ENCODE measurements at regions not wholly inside any gene's neighbourhood (a gene's known extent, or its start where the extent isn't known, plus 50 kb on each side); places are given as distances from the start of the nearest gene placed in this dataset.

DNA sequence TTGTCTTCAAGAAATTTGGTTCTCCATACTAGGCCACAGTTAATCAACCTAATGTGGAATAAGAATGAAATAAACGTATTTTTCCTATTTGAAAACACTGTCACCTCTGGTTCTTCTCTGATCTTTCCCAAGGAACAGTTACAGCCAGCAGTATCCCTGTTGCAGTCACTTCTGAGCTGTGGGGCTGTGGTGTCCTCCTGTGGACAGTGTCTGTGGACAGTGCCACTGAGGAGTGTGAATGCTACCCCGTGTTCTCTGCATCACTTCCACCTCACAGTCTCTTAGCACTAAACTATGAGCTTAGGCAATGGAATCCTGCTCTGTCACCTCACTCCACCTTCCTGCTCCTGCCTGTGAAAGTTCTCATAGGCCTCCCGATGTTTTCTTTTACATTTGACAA lies 817.5 kb downstream of the VGLL3 start:
- Histone ChIP-seq H3K79me2 (ENCODE audit: insufficient read depth, low read depth, low read length) (no peaks in the 10 kb centered on the region), H3K4me3 (ENCODE audit: low read depth, low read length, poor library complexity, severe bottlenecking) (no peak overlapping the region), H3K36me3 (ENCODE audit: insufficient read depth, low read length) (no peaks in the 10 kb centered on the region), H2AFZ (ENCODE audit: low read length) (no peak overlapping the region), H3K4me2 (ENCODE audit: low read length) (no peak overlapping the region), H3K4me1 (ENCODE audit: insufficient read depth, low read length, poor library complexity, severe bottlenecking) (no peaks in the 10 kb centered on the region), H3K9me3 (ENCODE audit: low read length) (no peaks in the 10 kb centered on the region), H4K20me1 (ENCODE audit: insufficient read depth, low read length) (no peaks in the 10 kb centered on the region), H3K27ac (ENCODE audit: low read depth, low read length, poor library complexity, severe bottlenecking) (no peak overlapping the region), H3K9me2 (ENCODE audit: insufficient read depth, low read length) (no peaks in the 10 kb centered on the region)
- intact Hi-C loops (cut with micrococcal nuclease; ENCODE audit: unreplicated experiment) = no loop called here
- POLR2A ChIA-PET = no interaction called here
- CTCF ChIA-PET (ENCODE audit: unreplicated experiment) = no interaction called here
- no peak for DNase-seq (ENCODE audit: low spot score)
- no TSS peak for BruUV-seq (replicated peaks)
- no peak for TF ChIP-seq EZH2phosphoT487 (IDR thresholded peaks at IDR 0.05; ENCODE audit: borderline replicate concordance, low read depth, low read length)
- TF ChIP-seq, protein P1, sequence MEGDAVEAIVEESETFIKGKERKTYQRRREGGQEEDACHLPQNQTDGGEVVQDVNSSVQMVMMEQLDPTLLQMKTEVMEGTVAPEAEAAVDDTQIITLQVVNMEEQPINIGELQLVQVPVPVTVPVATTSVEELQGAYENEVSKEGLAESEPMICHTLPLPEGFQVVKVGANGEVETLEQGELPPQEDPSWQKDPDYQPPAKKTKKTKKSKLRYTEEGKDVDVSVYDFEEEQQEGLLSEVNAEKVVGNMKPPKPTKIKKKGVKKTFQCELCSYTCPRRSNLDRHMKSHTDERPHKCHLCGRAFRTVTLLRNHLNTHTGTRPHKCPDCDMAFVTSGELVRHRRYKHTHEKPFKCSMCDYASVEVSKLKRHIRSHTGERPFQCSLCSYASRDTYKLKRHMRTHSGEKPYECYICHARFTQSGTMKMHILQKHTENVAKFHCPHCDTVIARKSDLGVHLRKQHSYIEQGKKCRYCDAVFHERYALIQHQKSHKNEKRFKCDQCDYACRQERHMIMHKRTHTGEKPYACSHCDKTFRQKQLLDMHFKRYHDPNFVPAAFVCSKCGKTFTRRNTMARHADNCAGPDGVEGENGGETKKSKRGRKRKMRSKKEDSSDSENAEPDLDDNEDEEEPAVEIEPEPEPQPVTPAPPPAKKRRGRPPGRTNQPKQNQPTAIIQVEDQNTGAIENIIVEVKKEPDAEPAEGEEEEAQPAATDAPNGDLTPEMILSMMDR (conservative IDR thresholded peaks at IDR 0.05; ENCODE audit: low read length) = no peak

DNA sequence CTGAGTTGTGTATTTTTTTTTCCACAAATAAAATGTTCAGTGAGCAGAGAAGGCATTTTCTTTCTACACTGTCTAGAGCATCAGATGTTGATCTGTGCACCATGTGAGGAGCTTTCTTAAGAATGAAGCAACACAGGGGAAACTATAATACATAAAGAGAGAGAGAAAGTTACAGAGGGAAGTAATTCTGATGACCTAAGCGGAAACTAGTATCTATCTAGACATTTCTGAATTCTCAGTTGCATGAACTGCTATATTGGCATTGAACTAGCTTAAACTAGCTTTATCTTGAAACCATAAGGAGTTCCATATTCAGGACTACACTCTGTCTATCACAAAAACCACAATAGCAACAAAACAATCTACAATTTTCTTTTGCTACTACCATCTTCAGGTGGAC lies 822.4 kb downstream of the VGLL3 start:
- ChIA-PET POLR2A (interaction anchor here (1.4 kb wide), 1 partner anchor 9 kb away, joined by 3 read pairs; no protein-coding TSS in a partner anchor), CTCF (ENCODE audit: unreplicated experiment) (no interaction called here)
- intact Hi-C loops (cut with micrococcal nuclease; ENCODE audit: unreplicated experiment) = no loop called here
- Histone ChIP-seq H3K4me1 (ENCODE audit: insufficient read depth, low read length, poor library complexity, severe bottlenecking) (no peaks in the 10 kb centered on the region), H3K36me3 (ENCODE audit: insufficient read depth, low read length) (no peaks in the 10 kb centered on the region), H3K4me3 (ENCODE audit: low read depth, low read length, poor library complexity, severe bottlenecking) (no peak overlapping the region), H4K20me1 (ENCODE audit: insufficient read depth, low read length) (no peaks in the 10 kb centered on the region), H3K27ac (ENCODE audit: low read depth, low read length, poor library complexity, severe bottlenecking) (no peak overlapping the region), H2AFZ (ENCODE audit: low read length) (no peak overlapping the region), H3K79me2 (ENCODE audit: insufficient read depth, low read depth, low read length) (no peaks in the 10 kb centered on the region), H3K9me3 (ENCODE audit: low read length) (no peaks in the 10 kb centered on the region), H3K4me2 (ENCODE audit: low read length) (no peak overlapping the region), H3K9me2 (ENCODE audit: insufficient read depth, low read length) (no peaks in the 10 kb centered on the region)
- TF ChIP-seq EZH2phosphoT487 (IDR thresholded peaks at IDR 0.05; ENCODE audit: borderline replicate concordance, low read depth, low read length) = no peak
- TF ChIP-seq, protein P1 (conservative IDR thresholded peaks at IDR 0.05; ENCODE audit: low read length) = no peak
- BruUV-seq (replicated peaks) = no TSS peak
- no peak for DNase-seq (ENCODE audit: low spot score)

DNA sequence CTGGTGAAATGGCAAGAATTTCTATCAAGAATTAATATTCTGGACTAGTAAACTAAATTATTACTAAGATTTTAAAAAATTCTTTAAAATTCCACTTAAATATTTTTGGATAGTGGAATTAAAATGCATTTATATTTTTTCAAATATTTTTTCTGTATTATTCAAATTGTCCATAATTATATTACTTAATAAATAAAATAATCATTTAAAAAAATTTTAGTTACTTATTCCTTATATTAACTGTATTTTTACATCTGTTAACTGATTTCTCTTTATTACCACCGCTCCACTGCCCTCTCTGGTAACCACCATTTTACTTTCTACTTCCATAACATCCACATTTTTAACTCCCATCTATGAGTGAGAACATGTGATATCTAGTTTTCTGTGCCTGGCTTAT lies 828.4 kb downstream of the VGLL3 start:
- no peak for TF ChIP-seq EZH2phosphoT487 (IDR thresholded peaks at IDR 0.05; ENCODE audit: borderline replicate concordance, low read depth, low read length)
- TF ChIP-seq, protein P1 (conservative IDR thresholded peaks at IDR 0.05; ENCODE audit: low read length) = no peak
- Histone ChIP-seq H3K9me2 (ENCODE audit: insufficient read depth, low read length) (no peaks in the 10 kb centered on the region), H3K4me1 (ENCODE audit: insufficient read depth, low read length, poor library complexity, severe bottlenecking) (no peaks in the 10 kb centered on the region), H3K4me2 (ENCODE audit: low read length) (no peak overlapping the region), H2AFZ (ENCODE audit: low read length) (no peak overlapping the region), H4K20me1 (ENCODE audit: insufficient read depth, low read length) (no peaks in the 10 kb centered on the region), H3K27ac (ENCODE audit: low read depth, low read length, poor library complexity, severe bottlenecking) (no peak overlapping the region), H3K79me2 (ENCODE audit: insufficient read depth, low read depth, low read length) (no peaks in the 10 kb centered on the region), H3K9me3 (ENCODE audit: low read length) (no peaks in the 10 kb centered on the region), H3K4me3 (ENCODE audit: low read depth, low read length, poor library complexity, severe bottlenecking) (no peak overlapping the region), H3K36me3 (ENCODE audit: insufficient read depth, low read length) (no peaks in the 10 kb centered on the region)
- CTCF ChIA-PET (ENCODE audit: unreplicated experiment) = no interaction called here
- POLR2A ChIA-PET = no interaction called here
- intact Hi-C loops (cut with micrococcal nuclease; ENCODE audit: unreplicated experiment) = no loop called here
- BruUV-seq (replicated peaks) = no TSS peak
- DNase-seq (ENCODE audit: low spot score) = no peak

All from OCI-LY7 (cell line).